Lung (tissue), 11 donors: ENCODE measurements at regions not wholly inside any gene's neighbourhood (a gene's known extent, or its start where the extent isn't known, plus 50 kb on each side); places are given as distances from the start of the nearest gene placed in this dataset.
A peak's percentile ranks its signal among the peaks of the same experiment; 100 is the strongest.

ENCODE experiments used
- ATAC-seq: fragments of 200-7000 bp; cut with Tn5 transposase; one replicate; pipeline ENCODE4 v1.9.1; 2020; ENCODE audit warnings: moderate number of reproducible peaks; ENCODE audit not compliant: insufficient read depth, low FRiP score
- DNase-seq, 3 donors: peaks; one replicate each; pipeline ENCODE4 v3.0.0-alpha.2; 2013 to 2017
- H3K27ac ChIP-seq, 2 donors: one replicate each; pipeline ENCODE4 v1.5.1; 2013; ENCODE audit warnings: mild to moderate bottlenecking in 2 of 2, moderate library complexity in 2 of 2, control low read depth in 1 of 2, inconsistent platforms in 1 of 2, low read depth in 1 of 2, low read length in 1 of 2
- H3K27me3 ChIP-seq, 3 donors: one replicate each; pipeline ENCODE4 v1.5.1; 2013; ENCODE audit warnings: low read length in 2 of 3; ENCODE audit not compliant: control insufficient read depth in 3 of 3, insufficient read depth in 3 of 3
- H3K36me3 ChIP-seq, 4 donors: one replicate each; pipeline ENCODE4 v1.5.1; 2013; ENCODE audit warnings: low read length in 4 of 4, mild to moderate bottlenecking in 1 of 4, moderate library complexity in 1 of 4; ENCODE audit not compliant: control insufficient read depth in 4 of 4, insufficient read depth in 4 of 4
- H3K4me1 ChIP-seq, 5 donors: one replicate each; pipeline ENCODE4 v1.5.1; 2013; ENCODE audit warnings: low read length in 5 of 5, mild to moderate bottlenecking in 2 of 5, moderate library complexity in 1 of 5; ENCODE audit not compliant: control insufficient read depth in 5 of 5, insufficient read depth in 5 of 5
- H3K4me3 ChIP-seq: one replicate; pipeline ENCODE4 v1.5.1; 2013; ENCODE audit warnings: mild to moderate bottlenecking, control low read depth, moderate library complexity
- H3K9ac ChIP-seq, 2 donors: one replicate each; pipeline ENCODE4 v1.5.1; 2013; ENCODE audit warnings: low read length in 2 of 2, control low read depth in 1 of 2; ENCODE audit not compliant: insufficient read depth in 1 of 2
- H3K9me3 ChIP-seq, 4 donors: one replicate each; pipeline ENCODE4 v1.5.1; 2013; ENCODE audit warnings: low read length in 3 of 4, mild to moderate bottlenecking in 1 of 4, moderate library complexity in 1 of 4; ENCODE audit not compliant: control insufficient read depth in 4 of 4, insufficient read depth in 3 of 4
- WGBS, 2 donors: extraction: QIAGEN DNeasy Blood & Tissue Kit; methylation state at CpG; one replicate each; pipeline ENCODE4 v1.1.7; 2013; 5-methylcytosine and 5-hydroxymethylcytosine counted together
- TF ChIP-seq, protein P1 (sequence below): IDR thresholded peaks from 2 replicates; pipeline ENCODE4 v1.5.1; 2012; ENCODE audit warnings: mild to moderate bottlenecking; ENCODE audit errors: control extremely low read depth, extremely low read depth
- donor health status: control.
- donor health status: control.
- donor health status: Bipolar disorder and iron deficiency.
- donor health status: healthy.
- donor health status: DM: yes; HTN: yes; CAD: no.

DNA sequence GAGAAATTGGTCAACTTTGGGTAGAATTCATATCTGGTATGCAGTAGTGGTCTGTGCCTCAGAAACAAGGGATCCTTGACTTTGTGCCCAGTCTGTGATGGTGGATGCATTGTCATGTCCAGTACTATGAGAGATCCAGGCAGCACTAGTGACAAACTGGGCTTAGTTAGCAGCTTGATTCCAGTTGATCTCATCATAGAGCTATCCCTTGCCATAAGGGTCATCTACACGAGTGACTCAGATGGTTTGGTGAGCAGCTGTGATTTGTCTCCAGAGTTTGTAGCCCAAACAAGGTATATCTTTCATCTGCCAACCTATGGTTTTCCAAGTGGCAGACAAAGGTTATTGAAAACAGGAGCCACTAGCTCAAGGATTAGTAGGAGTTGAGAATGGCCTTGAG is 298.8 kb downstream of the GBA3 start:
- DNase-seq: no peak
- TF ChIP-seq, protein P1, sequence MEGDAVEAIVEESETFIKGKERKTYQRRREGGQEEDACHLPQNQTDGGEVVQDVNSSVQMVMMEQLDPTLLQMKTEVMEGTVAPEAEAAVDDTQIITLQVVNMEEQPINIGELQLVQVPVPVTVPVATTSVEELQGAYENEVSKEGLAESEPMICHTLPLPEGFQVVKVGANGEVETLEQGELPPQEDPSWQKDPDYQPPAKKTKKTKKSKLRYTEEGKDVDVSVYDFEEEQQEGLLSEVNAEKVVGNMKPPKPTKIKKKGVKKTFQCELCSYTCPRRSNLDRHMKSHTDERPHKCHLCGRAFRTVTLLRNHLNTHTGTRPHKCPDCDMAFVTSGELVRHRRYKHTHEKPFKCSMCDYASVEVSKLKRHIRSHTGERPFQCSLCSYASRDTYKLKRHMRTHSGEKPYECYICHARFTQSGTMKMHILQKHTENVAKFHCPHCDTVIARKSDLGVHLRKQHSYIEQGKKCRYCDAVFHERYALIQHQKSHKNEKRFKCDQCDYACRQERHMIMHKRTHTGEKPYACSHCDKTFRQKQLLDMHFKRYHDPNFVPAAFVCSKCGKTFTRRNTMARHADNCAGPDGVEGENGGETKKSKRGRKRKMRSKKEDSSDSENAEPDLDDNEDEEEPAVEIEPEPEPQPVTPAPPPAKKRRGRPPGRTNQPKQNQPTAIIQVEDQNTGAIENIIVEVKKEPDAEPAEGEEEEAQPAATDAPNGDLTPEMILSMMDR: no peak
- 59 to 67% methylated on average over 1 of the region's 1 CpG for WGBS, 2 donors

DNA sequence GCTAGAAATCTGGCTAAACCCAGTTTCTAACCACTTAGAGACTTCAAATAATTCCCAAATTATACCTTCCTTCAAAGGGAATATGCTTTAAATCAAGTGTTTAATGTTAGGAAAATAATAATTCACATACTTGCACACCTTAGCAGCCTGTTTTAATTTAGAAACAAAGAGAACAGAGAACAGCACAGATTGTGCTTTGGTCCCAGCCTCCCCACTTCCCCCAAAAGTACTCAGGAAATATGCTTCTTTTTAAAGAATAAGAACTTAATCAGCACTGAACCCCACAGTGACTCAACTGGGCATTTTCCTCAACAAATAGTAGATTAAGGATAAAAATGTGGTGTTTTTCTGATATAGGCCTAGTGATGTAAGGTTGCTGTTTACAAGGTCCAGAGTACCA is 295.8 kb downstream of the GBA3 start:
- TF ChIP-seq, protein P1: no peak
- Histone ChIP-seq H3K27me3 (no peaks in the 10 kb centered on the region), H3K27ac (no peak overlapping the region), H3K9ac (no peak overlapping the region), H3K4me1 (peaks cover 0 to 7% (median 0%) of the 10 kb centered on the region in 5 donors), H3K36me3 (no peaks in the 10 kb centered on the region), H3K9me3 (peaks cover 0 to 6% (median under 1%) of the 10 kb centered on the region in 4 donors), H3K4me3 (no peak overlapping the region)
- no peak for ATAC-seq
- DNase-seq: no peak

More for the DNA sequence above, 298.8 kb downstream of the GBA3 start:
- ATAC-seq: no peak
- Histone ChIP-seq H3K4me1 (peaks cover 0 to 7% (median 0%) of the 10 kb centered on the region in 5 donors), H3K36me3 (no peaks in the 10 kb centered on the region), H3K9ac (no peak overlapping the region), H3K27me3 (no peaks in the 10 kb centered on the region), H3K27ac (no peak overlapping the region), H3K4me3 (no peak overlapping the region), H3K9me3 (peaks cover 0 to 2% (median 0%) of the 10 kb centered on the region in 4 donors)

DNA sequence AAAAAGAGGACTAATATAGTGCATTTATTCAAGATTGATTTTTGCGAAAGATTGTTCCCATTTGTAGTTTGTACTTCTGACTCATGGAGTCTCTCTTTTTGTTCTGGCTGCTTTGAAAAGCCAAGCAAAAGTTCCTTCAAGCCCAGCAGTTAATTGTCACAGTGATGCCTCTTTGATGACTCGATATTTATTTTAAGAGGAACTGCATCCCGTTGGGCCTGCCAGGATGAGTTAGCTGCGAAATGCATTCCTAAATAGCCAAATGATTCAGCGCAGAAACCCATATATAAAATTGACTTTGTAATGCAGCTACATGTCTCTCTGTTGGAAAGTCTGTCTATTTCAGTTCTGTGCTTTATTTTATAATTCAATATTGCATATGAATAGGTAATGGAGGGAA is 295.1 kb downstream of the GBA3 start:
- H3K27ac ChIP-seq: no peak overlapping the region
- 68 to 73% methylated on average over 5 of the region's 5 CpGs for WGBS, 2 donors
- TF ChIP-seq, protein P1: no peak

DNA sequence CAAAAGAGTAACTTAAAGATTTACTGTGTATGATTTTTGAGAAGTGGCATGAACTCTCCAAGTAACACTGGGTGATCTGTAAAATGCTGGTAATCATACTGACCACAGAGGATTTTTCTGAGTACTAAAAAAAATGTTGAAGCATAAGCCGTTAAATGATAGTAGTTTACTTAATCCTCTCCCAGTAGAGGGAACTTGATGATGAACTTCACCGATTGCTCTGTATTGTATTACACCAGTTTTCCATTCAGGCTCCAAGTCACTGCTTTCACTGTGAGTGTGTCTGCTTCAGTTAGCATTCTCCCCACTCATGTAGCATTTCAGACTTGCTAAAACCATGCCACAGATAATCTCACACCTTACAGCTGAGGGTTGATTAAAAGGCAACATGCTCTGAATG is 294.1 kb downstream of the GBA3 start:
- WGBS, 2 donors: 83 to 87% methylated on average over 2 of the region's 2 CpGs

More for the DNA sequence above, 295.1 kb downstream of the GBA3 start:
- peaks cover 0 to 7% (median 0%) of the 10 kb centered on the region in 5 donors for H3K4me1 ChIP-seq
- no peaks in the 10 kb centered on the region for H3K27me3 ChIP-seq
- H3K9ac ChIP-seq: no peak overlapping the region
- DNase-seq: peak in 1 of 3 donors; percentile 54
- no peak overlapping the region for H3K4me3 ChIP-seq
- no peak for ATAC-seq
- H3K9me3 ChIP-seq: peaks cover 0 to 6% (median under 1%) of the 10 kb centered on the region in 4 donors
- no peaks in the 10 kb centered on the region for H3K36me3 ChIP-seq

More for the DNA sequence above, 294.1 kb downstream of the GBA3 start:
- H3K27me3 ChIP-seq: no peaks in the 10 kb centered on the region
- TF ChIP-seq, protein P1: no peak
- H3K4me3 ChIP-seq: no peak overlapping the region
- no peak overlapping the region for H3K9ac ChIP-seq
- peaks cover 0 to 7% (median 0%) of the 10 kb centered on the region in 5 donors for H3K4me1 ChIP-seq
- peaks cover 0 to 6% (median under 1%) of the 10 kb centered on the region in 4 donors for H3K9me3 ChIP-seq
- H3K27ac ChIP-seq: no peak overlapping the region
- no peak for DNase-seq
- ATAC-seq: no peak
- H3K36me3 ChIP-seq: no peaks in the 10 kb centered on the region
